Central memory CD8-positive, alpha-beta T cell (primary cell): ENCODE measurements at regions not wholly inside any gene's neighbourhood (a gene's known extent, or its start where the extent isn't known, plus 50 kb on each side); places are given as distances from the start of the nearest gene placed in this dataset.

ENCODE experiments used
- ATAC-seq: fragments of 150-1000 bp; cut with Tn5 transposase; replicated peaks from 2 replicates; pipeline ENCODE4 v1.10.0; 2022; ENCODE audit warnings: mild to moderate bottlenecking, moderate FRiP score, moderate number of reproducible peaks; ENCODE audit not compliant: poor library complexity, severe bottlenecking; ENCODE audit errors: extremely low read depth
- DNase-seq, 2 donors: peaks; one replicate each; pipeline ENCODE4 v3.0.0; 2021; ENCODE audit warnings: low spot score in 2 of 2
- H3K27ac Mint-ChIP-seq: one replicate; pipeline ENCODE4 v1.8.0; 2022; ENCODE audit warnings: low read depth, mild to moderate bottlenecking, moderate library complexity, mixed read lengths
- H3K27me3 Mint-ChIP-seq: one replicate; pipeline ENCODE4 v1.8.0; 2022; ENCODE audit warnings: mixed read lengths
- H3K36me3 Mint-ChIP-seq: one replicate; pipeline ENCODE4 v1.8.0; 2022; ENCODE audit warnings: mild to moderate bottlenecking, moderate library complexity, mixed read lengths; ENCODE audit not compliant: insufficient read depth
- H3K4me1 Mint-ChIP-seq: one replicate; pipeline ENCODE4 v1.8.0; 2022; ENCODE audit warnings: mixed read lengths
- H3K4me3 Mint-ChIP-seq: one replicate; pipeline ENCODE4 v1.8.0; 2022; ENCODE audit warnings: mild to moderate bottlenecking, moderate library complexity, mixed read lengths
- H3K9me3 Mint-ChIP-seq: one replicate; pipeline ENCODE4 v1.8.0; 2022; ENCODE audit warnings: mixed read lengths

DNA sequence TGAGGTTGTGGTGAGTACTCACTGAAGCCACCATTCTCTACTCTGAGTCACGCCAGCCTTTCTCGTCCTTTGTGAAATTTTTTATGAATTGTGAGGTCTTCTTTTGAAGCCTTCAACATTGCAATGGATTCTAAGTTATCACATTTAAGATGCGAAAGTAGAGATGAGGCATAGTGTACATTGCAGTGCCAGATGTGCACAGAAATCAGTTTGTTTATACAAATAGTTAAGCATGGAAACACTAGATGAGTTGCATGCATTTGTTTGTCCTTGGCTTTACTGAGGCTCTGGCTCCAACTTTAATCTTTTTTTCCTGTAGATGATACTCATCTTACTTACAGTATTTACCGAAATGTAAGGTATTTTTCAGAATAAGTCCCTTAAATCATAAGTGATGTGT is 453.7 kb upstream of the RIOK2 start:
- no peaks in the 10 kb centered on the region for H3K27me3 Mint-ChIP-seq
- no peak overlapping the region for H3K27ac Mint-ChIP-seq
- peaks cover 5% of the 10 kb centered on the region for H3K9me3 Mint-ChIP-seq
- H3K4me1 Mint-ChIP-seq, result no peaks in the 10 kb centered on the region
- H3K4me3 Mint-ChIP-seq, result no peak overlapping the region
- ATAC-seq (no peak), DNase-seq (no peak)
- H3K36me3 Mint-ChIP-seq, result no peaks in the 10 kb centered on the region

DNA sequence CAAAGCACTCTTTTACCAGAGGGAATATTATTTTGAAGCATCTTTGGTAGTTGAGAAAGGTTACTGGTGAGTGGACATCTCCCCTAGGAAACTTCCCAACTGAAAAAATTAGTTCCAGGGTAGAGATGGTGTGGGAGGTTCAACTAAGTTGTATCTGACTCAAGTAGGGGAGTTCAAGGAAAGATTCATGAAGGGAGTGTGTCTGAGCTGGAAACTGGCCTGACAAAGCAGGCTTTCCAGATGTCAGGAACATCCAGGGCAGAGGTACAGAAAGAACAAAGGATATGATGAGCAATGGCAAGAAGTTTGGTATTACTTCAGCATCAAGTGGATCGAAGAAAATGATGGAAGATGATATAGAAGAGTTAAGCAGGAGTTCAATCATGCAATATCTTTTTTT is 458.0 kb upstream of the RIOK2 start:
- H3K4me1 Mint-ChIP-seq, result no peaks in the 10 kb centered on the region
- H3K36me3 Mint-ChIP-seq, result no peaks in the 10 kb centered on the region
- DNase-seq (no peak), ATAC-seq (no peak)
- no peak overlapping the region for H3K4me3 Mint-ChIP-seq
- H3K27me3 Mint-ChIP-seq, result no peaks in the 10 kb centered on the region
- H3K9me3 Mint-ChIP-seq, result peaks cover 5% of the 10 kb centered on the region
- no peak overlapping the region for H3K27ac Mint-ChIP-seq

DNA sequence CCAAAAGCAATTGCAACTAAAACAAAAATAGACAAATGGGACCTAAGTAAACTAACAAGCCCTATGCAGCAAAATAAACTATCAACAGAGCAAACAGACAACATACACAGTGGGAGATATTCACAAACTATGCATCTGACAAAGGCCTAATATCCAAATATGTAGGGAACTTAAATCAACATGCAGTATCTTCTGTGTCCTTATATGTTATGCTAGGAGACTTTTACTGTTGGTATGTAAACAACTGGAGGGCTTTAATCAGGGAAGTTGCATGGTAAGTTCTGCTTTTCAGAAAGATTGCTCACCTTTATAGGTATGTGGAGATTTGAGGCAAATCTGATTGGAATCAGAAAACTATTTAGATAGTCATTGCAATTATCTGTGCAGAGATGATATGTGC is 461.2 kb upstream of the RIOK2 start:
- Mint-ChIP-seq H3K27ac (no peak overlapping the region), H3K4me1 (no peaks in the 10 kb centered on the region), H3K9me3 (peaks cover under 1% of the 10 kb centered on the region), H3K4me3 (no peak overlapping the region), H3K27me3 (no peaks in the 10 kb centered on the region), H3K36me3 (no peaks in the 10 kb centered on the region)
- ATAC-seq (no peak), DNase-seq (no peak)

- H3K36me3 Mint-ChIP-seq, result no peaks in the 10 kb centered on the region
- no peaks in the 10 kb centered on the region for H3K27me3 Mint-ChIP-seq
- H3K27ac Mint-ChIP-seq, result no peak overlapping the region
- H3K9me3 Mint-ChIP-seq, result peaks cover 6% of the 10 kb centered on the region
- DNase-seq (no peak), ATAC-seq (no peak)
- H3K4me3 Mint-ChIP-seq, result no peak overlapping the region
- no peaks in the 10 kb centered on the region for H3K4me1 Mint-ChIP-seq
Measured at GRCh38 chr5:97644896-97645295, 461.8 kb upstream of the RIOK2 start.

- no peaks in the 10 kb centered on the region for H3K27me3 Mint-ChIP-seq
- H3K27ac Mint-ChIP-seq, result no peak overlapping the region
- ATAC-seq, result no peak
- H3K4me3 Mint-ChIP-seq, result no peak overlapping the region
- no peaks in the 10 kb centered on the region for H3K4me1 Mint-ChIP-seq
- no peaks in the 10 kb centered on the region for H3K36me3 Mint-ChIP-seq
- DNase-seq, result no peak
- H3K9me3 Mint-ChIP-seq, result peaks cover 16% of the 10 kb centered on the region
Measured at GRCh38 chr5:97657239-97657638, 474.2 kb upstream of the RIOK2 start.

GRCh38 chr5:97658116-97658900 is 475.3 kb upstream of the RIOK2 start:
- Mint-ChIP-seq H3K27ac (no peak overlapping the region), H3K4me3 (no peak overlapping the region), H3K4me1 (no peaks in the 10 kb centered on the region), H3K27me3 (no peaks in the 10 kb centered on the region), H3K9me3 (peaks cover 22% of the 10 kb centered on the region), H3K36me3 (no peaks in the 10 kb centered on the region)
- no peak for DNase-seq
- ATAC-seq, result no peak

- ATAC-seq, result no peak
- H3K27ac Mint-ChIP-seq, result no peak overlapping the region
- H3K9me3 Mint-ChIP-seq, result peaks cover 6% of the 10 kb centered on the region
- H3K4me1 Mint-ChIP-seq, result no peaks in the 10 kb centered on the region
- no peaks in the 10 kb centered on the region for H3K36me3 Mint-ChIP-seq
- H3K4me3 Mint-ChIP-seq, result no peak overlapping the region
- no peaks in the 10 kb centered on the region for H3K27me3 Mint-ChIP-seq
- DNase-seq, result no peak
Measured at GRCh38 chr5:97666783-97667182, 483.7 kb upstream of the RIOK2 start.

DNA sequence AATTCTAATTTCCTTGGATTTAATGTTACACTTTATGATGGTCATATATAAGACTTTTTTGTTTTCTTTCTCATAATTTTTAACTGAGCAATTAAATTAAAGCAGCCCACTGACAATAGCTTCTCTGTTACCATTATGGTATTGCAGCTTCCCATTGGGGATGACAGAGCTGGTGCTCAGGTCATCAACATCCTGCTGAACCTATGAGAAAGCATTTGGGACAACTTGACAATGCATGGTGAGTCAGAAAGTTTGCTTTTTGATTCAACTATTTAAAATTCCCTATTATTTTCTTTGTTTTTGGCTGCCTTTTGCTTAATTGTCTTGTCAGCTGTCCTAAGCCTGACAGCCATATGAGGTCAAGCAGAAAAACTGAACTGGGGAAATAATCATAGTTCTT is 487.4 kb upstream of the RIOK2 start:
- Mint-ChIP-seq H3K27me3 (no peaks in the 10 kb centered on the region), H3K36me3 (no peaks in the 10 kb centered on the region), H3K27ac (no peak overlapping the region), H3K4me3 (no peak overlapping the region), H3K4me1 (no peaks in the 10 kb centered on the region), H3K9me3 (no peaks in the 10 kb centered on the region)
- ATAC-seq (no peak), DNase-seq (no peak)

DNA sequence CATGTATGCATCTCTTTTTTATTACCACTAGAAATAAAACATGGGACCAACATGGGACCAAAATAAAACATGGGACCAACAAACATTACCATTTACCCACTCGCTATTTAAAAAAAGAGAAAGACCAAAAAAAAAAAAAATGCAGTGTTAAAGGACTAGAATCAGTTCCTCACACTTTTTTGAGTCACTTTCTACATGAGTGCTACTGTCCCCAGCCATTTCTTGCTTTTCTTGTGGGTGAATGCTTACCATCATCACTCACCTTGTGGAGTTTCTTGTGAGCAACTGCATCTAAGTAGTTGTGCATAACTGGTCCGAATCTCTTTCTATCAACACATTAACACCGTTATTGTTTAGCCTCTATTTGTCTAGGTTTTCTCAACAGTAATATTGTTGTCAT is 493.6 kb upstream of the RIOK2 start:
- H3K9me3 Mint-ChIP-seq, result peaks cover 9% of the 10 kb centered on the region
- H3K27me3 Mint-ChIP-seq, result no peaks in the 10 kb centered on the region
- no peak overlapping the region for H3K27ac Mint-ChIP-seq
- no peak for DNase-seq
- H3K4me1 Mint-ChIP-seq, result no peaks in the 10 kb centered on the region
- ATAC-seq, result no peak
- H3K4me3 Mint-ChIP-seq, result no peak overlapping the region
- peaks cover 2% of the 10 kb centered on the region for H3K36me3 Mint-ChIP-seq

DNA sequence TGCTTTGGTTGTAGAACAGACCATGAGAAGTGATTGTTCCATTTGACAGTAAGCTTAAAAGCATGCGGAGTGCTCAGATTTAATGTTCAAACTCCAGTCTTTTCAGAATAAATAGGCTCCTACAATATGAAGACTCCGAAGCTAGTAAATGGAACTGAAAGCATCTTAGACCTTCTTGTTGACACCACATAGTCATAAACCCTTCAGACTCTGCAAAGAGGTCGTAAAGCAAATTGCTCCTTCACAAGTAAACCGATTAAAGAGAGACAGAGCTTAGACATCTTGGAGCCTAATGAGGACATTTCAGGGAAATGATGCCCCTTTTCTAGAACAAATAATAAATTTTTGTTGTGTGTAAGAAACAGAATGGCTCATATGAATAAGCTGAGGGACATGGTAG is 511.0 kb upstream of the RIOK2 start:
- ATAC-seq (no peak), DNase-seq (no peak)
- Mint-ChIP-seq H3K9me3 (peaks cover 30% of the 10 kb centered on the region), H3K27ac (no peak overlapping the region), H3K36me3 (no peaks in the 10 kb centered on the region), H3K27me3 (no peaks in the 10 kb centered on the region), H3K4me3 (no peak overlapping the region), H3K4me1 (no peaks in the 10 kb centered on the region)

DNA sequence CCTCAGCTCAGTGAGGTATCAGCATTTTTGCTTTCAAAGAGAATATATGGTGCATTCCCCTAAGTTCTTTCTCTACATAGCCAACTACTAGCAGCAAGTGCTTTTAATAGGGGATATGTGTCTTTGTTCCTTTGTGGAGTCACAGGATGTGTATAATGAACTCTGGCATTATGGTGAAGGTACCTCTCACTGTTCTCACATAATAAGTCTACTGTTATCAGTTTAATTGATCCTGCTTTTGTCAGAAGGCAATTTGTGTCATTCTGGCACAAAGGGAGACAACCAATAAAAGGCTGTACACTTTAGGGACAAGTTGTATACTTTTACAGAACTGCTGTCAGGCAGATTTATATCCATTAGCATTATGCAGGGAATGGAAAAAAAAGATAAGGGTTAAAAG is 531.4 kb upstream of the RIOK2 start:
- Mint-ChIP-seq H3K36me3 (no peaks in the 10 kb centered on the region), H3K27ac (no peak overlapping the region), H3K4me1 (no peaks in the 10 kb centered on the region), H3K27me3 (no peaks in the 10 kb centered on the region), H3K9me3 (peaks cover 12% of the 10 kb centered on the region), H3K4me3 (no peak overlapping the region)
- ATAC-seq (no peak), DNase-seq (no peak)

DNA sequence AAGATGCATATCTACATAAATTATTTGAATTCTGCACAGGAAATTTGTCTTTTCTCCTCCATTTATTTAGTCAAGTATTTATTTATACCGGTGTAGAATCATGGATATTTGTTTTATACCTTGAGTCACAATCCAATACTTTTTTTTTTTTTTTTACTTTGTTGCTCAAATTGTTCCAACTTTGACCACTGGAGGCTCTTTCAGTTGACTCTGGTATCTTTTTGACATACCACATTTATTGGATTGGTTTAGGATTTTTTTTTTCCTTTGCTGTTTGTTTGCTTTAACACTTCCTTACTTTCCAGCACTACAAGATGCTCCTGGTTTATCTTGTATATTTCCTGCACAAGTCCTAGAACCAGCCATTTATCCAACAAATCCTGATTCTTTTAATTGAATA is 543.1 kb upstream of the RIOK2 start:
- Mint-ChIP-seq H3K36me3 (no peaks in the 10 kb centered on the region), H3K9me3 (peaks cover 7% of the 10 kb centered on the region), H3K27me3 (no peaks in the 10 kb centered on the region), H3K4me1 (no peaks in the 10 kb centered on the region), H3K4me3 (no peak overlapping the region), H3K27ac (no peak overlapping the region)
- ATAC-seq (no peak), DNase-seq (no peak)

DNA sequence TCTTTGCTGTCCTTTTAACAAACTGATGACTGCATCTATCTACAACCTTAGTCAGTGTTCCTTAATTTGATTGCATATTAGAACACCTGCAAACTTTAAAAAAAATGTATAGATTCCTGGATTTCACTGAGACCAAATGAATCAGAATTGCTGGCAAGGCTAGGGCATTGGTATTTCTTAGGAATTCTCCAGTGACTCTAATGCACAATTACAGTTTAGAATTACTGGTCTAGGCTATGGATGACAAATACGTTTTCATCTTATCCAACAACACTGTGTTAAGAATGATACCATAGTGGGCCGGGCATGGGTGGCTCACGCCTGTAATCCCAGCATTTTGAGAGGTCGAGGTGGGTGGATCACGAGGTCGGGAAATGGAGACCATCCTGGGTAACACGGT is 545.9 kb upstream of the RIOK2 start:
- Mint-ChIP-seq H3K4me3 (no peak overlapping the region), H3K27ac (no peak overlapping the region), H3K36me3 (no peaks in the 10 kb centered on the region), H3K4me1 (no peaks in the 10 kb centered on the region), H3K9me3 (no peaks in the 10 kb centered on the region), H3K27me3 (no peaks in the 10 kb centered on the region)
- DNase-seq (no peak), ATAC-seq (no peak)
